ENCODE measurements at regions not wholly inside any gene's neighbourhood (a gene's known extent, or its start where the extent isn't known, plus 50 kb on each side); places are given as distances from the start of the nearest gene placed in this dataset.

GRCh38 chr10:6713716-6714115 lies 133.6 kb upstream of the PRKCQ start:
- no peak overlapping the region for H2AK5ac ChIP-seq (ENCODE audit: insufficient read length, low read length)
- H3K79me2 ChIP-seq (ENCODE audit: insufficient read depth, low read length) = no peaks in the 10 kb centered on the region
- H3K9me3 ChIP-seq (ENCODE audit: control insufficient read depth, low read depth, low read length) = no peaks in the 10 kb centered on the region
- no peak overlapping the region for H2BK120ac ChIP-seq (ENCODE audit: low read depth, low read length, poor library complexity, severe bottlenecking)
- Mint-ChIP-seq H3K4me1 (peaks cover 14 to 17% of the 10 kb centered on the region in 2 experiments), H3K36me3 (ENCODE audit: insufficient read depth in 1 of 3, low read depth in 3 of 3) (no peaks in the 10 kb centered on the region), H3K4me3 (no peak overlapping the region), H3K9me3 (no peaks in the 10 kb centered on the region), H3K27me3 (ENCODE audit: low read depth) (peaks cover 2% of the 10 kb centered on the region), H3K27ac (no peak overlapping the region)
- no peak overlapping the region for H3K14ac ChIP-seq (ENCODE audit: insufficient read depth, low read length)
- H3K18ac ChIP-seq (ENCODE audit: insufficient read length, low read depth, low read length) = no peak overlapping the region
- H3K4me1 ChIP-seq (ENCODE audit: insufficient read depth, low read length) = peaks cover 2% of the 10 kb centered on the region; the same call in 1 of the 2 replicates
- H3T11ph ChIP-seq (ENCODE audit: low read length) = no peak overlapping the region
- DNase-seq = no peak
- H4K91ac ChIP-seq (ENCODE audit: insufficient read length, low read depth, low read length) = no peak overlapping the region
- no peak overlapping the region for H2AFZ ChIP-seq (ENCODE audit: low read length)
- H2BK15ac ChIP-seq (ENCODE audit: low read depth, low read length) = no peak overlapping the region
- TF ChIP-seq, protein P1, sequence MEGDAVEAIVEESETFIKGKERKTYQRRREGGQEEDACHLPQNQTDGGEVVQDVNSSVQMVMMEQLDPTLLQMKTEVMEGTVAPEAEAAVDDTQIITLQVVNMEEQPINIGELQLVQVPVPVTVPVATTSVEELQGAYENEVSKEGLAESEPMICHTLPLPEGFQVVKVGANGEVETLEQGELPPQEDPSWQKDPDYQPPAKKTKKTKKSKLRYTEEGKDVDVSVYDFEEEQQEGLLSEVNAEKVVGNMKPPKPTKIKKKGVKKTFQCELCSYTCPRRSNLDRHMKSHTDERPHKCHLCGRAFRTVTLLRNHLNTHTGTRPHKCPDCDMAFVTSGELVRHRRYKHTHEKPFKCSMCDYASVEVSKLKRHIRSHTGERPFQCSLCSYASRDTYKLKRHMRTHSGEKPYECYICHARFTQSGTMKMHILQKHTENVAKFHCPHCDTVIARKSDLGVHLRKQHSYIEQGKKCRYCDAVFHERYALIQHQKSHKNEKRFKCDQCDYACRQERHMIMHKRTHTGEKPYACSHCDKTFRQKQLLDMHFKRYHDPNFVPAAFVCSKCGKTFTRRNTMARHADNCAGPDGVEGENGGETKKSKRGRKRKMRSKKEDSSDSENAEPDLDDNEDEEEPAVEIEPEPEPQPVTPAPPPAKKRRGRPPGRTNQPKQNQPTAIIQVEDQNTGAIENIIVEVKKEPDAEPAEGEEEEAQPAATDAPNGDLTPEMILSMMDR (conservative IDR thresholded peaks at IDR 0.05) = no peak
- H4K8ac ChIP-seq (replicated peaks; ENCODE audit: insufficient read length, low read depth, low read length) = no peak overlapping the region
- no peak overlapping the region for H3K4ac ChIP-seq (ENCODE audit: low read depth, low read length)
- H4K20me1 ChIP-seq (ENCODE audit: control insufficient read depth, insufficient read depth, insufficient read length) = no peaks in the 10 kb centered on the region
- H3K27me3 ChIP-seq (ENCODE audit: insufficient read depth, low read length) = no peaks in the 10 kb centered on the region
- no peak overlapping the region for H3K9ac ChIP-seq (ENCODE audit: extremely low read depth, insufficient read length, low read length)
- no peak overlapping the region for H3K23ac ChIP-seq (ENCODE audit: insufficient read length, low read depth, low read length)
- H3K23me2 ChIP-seq (ENCODE audit: insufficient read length, low read depth, low read length, poor library complexity, severe bottlenecking) = no peaks in the 10 kb centered on the region
- H3K27ac ChIP-seq (ENCODE audit: insufficient read length, low read depth, low read length) = no peak overlapping the region
- no peaks in the 10 kb centered on the region for H3K79me1 ChIP-seq (ENCODE audit: insufficient read depth, low read depth, low read length, poor library complexity, severe bottlenecking)
- H2BK12ac ChIP-seq (ENCODE audit: insufficient read length, low read depth, low read length) = no peak overlapping the region
- no peak overlapping the region for H3K4me2 ChIP-seq (ENCODE audit: insufficient read depth, insufficient read length, low read length)
- no peak overlapping the region for H2BK5ac ChIP-seq (ENCODE audit: insufficient read length, low read length)
- no CpG with 5 or more reads among the region's 7 CpGs for WGBS (ENCODE audit: extremely low coverage, insufficient read length, low lambda C conversion rate)
- no peak overlapping the region for H3K56ac ChIP-seq (ENCODE audit: insufficient read length, low read depth, low read length)
- H4K5ac ChIP-seq (ENCODE audit: insufficient read length, low read depth, low read length) = no peak overlapping the region
- H2BK20ac ChIP-seq (ENCODE audit: low read depth, low read length, poor library complexity, severe bottlenecking) = no peak overlapping the region

Measured in H9 (cell line).